Kidney (tissue), 13 donors: ENCODE measurements at regions not wholly inside any gene's neighbourhood (a gene's known extent, or its start where the extent isn't known, plus 50 kb on each side); places are given as distances from the start of the nearest gene placed in this dataset.

Experiments used
- DNase-seq, 5 donors: peaks; one replicate each; pipeline ENCODE4 v3.0.0-alpha.2; 2013 to 2020
- FAIRE-seq: peaks from 2 replicates; lab custom pipeline; 2012; peaks lifted over from hg19 to GRCh38; lab: Jason Lieb, UNC
- H3K27ac ChIP-seq, 2 donors: one replicate each; pipeline ENCODE4 v1.7.0; 2013; ENCODE audit warnings: low read depth in 2 of 2, low read length in 2 of 2, inconsistent platforms in 1 of 2
- H3K27me3 ChIP-seq: one replicate; pipeline ENCODE4 v1.7.1; 2013; ENCODE audit warnings: low read length, inconsistent platforms; ENCODE audit not compliant: control insufficient read depth, insufficient read depth
- H3K36me3 ChIP-seq, 3 donors: one replicate each; pipeline versions ENCODE4 v1.7.0 to v1.7.1; 2013; ENCODE audit warnings: low read length in 3 of 3, control low read depth in 1 of 3, inconsistent platforms in 1 of 3; ENCODE audit not compliant: insufficient read depth in 3 of 3, control insufficient read depth in 2 of 3
- H3K4me1 ChIP-seq, 3 donors: one replicate each; pipeline versions ENCODE4 v1.7.0 to v1.7.1; 2013; ENCODE audit warnings: low read length in 3 of 3, inconsistent platforms in 1 of 3, low read depth in 1 of 3; ENCODE audit not compliant: control insufficient read depth in 2 of 3, insufficient read depth in 2 of 3
- H3K4me3 ChIP-seq, 3 donors: one replicate each; pipeline versions ENCODE4 v1.7.0 to v1.8.1; 2013; ENCODE audit warnings: low read length in 3 of 3, control low read depth in 1 of 3, inconsistent platforms in 1 of 3
- H3K9ac ChIP-seq, 3 donors: one replicate each; pipeline versions ENCODE4 v1.7.0 to v1.7.1; 2013; ENCODE audit warnings: low read length in 3 of 3, control low read depth in 1 of 3, inconsistent platforms in 1 of 3
- H3K9me3 ChIP-seq, 3 donors: one replicate each; pipeline versions ENCODE4 v1.7.0 to v1.7.1; 2013; ENCODE audit warnings: low read length in 3 of 3, control low read depth in 1 of 3, inconsistent platforms in 1 of 3; ENCODE audit not compliant: control insufficient read depth in 2 of 3, insufficient read depth in 1 of 3
- intact Hi-C: fragments of 100-400 bp; cut with DNase I; formaldehyde crosslinking; loops from one replicate; pipeline ENCODE4 v1.11.1; 2022
- TF ChIP-seq, protein P1 (sequence below): IDR thresholded peaks from 3 replicates; pipeline ENCODE4 v1.5.1; 2012; ENCODE audit warnings: mild to moderate bottlenecking, moderate library complexity, borderline replicate concordance; ENCODE audit not compliant: insufficient read depth; ENCODE audit errors: extremely low read depth
- donor health status: control.
- donor health status: control.
- donor health status: control.
- donor health status: control.
- donor health status: control.
- donor health status: DM: yes; HTN: yes; CAD: no.
- donor health status: Normal renal cell carcinoma (clear cell type).

DNA sequence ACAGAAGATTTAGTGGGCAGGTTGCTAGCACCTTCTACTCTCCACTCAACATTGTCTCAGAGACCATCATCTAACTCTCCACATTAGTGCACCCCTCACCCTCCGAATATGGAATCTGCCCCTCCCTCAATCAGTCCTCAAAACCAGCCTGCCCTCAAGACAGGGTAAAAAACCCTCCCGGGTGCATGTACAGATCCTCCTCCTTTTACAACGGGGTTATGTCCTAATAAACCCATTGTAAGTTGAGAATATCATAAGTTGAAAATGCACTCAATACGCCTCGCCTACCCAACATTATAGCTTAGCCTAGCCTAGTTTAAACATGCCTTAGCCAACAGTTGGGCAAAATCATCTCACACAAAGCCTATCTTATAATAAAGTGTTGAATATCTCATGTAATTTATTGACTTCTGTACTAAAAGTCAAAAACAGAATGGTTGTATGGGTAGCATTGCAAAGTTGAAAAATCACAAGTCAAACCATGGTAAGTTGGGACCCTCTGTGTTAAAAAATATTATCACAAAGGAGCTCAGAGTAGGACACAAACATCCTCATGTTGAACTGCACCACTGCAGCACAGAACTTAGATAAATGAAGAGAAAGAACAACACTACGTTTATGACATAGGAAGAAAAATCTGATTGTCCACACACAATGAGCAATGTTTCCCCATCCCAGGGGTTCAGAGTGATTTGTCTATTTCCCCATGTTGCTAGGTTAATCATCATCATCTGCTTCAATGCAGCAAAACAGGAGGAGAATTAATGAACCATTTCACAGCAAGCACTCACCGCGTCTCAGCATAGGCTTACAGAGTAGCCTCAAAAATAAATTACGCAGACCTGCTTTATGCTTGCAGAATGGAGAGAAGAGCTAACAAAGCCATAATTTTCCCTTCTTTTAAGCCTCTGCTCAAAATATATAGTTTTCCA lies 184.1 kb upstream of the ARL4C start:
- Histone ChIP-seq H3K27me3 (no peaks in the 10 kb centered on the region), H3K9ac (no peak overlapping the region), H3K9me3 (no peaks in the 10 kb centered on the region), H3K4me3 (peak overlapping the region in 1 of 3 donors; percentile 2), H3K4me1 (peaks cover 3 to 13% (median 13%) of the 10 kb centered on the region in 3 donors), H3K36me3 (no peaks in the 10 kb centered on the region), H3K27ac (no peak overlapping the region)
- FAIRE-seq (no peak), DNase-seq (peak in 3 of 5 donors; percentile 37 to 73 (median 72))
- intact Hi-C loops, result no loop called here
- TF ChIP-seq, protein P1, sequence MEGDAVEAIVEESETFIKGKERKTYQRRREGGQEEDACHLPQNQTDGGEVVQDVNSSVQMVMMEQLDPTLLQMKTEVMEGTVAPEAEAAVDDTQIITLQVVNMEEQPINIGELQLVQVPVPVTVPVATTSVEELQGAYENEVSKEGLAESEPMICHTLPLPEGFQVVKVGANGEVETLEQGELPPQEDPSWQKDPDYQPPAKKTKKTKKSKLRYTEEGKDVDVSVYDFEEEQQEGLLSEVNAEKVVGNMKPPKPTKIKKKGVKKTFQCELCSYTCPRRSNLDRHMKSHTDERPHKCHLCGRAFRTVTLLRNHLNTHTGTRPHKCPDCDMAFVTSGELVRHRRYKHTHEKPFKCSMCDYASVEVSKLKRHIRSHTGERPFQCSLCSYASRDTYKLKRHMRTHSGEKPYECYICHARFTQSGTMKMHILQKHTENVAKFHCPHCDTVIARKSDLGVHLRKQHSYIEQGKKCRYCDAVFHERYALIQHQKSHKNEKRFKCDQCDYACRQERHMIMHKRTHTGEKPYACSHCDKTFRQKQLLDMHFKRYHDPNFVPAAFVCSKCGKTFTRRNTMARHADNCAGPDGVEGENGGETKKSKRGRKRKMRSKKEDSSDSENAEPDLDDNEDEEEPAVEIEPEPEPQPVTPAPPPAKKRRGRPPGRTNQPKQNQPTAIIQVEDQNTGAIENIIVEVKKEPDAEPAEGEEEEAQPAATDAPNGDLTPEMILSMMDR, result no peak

DNA sequence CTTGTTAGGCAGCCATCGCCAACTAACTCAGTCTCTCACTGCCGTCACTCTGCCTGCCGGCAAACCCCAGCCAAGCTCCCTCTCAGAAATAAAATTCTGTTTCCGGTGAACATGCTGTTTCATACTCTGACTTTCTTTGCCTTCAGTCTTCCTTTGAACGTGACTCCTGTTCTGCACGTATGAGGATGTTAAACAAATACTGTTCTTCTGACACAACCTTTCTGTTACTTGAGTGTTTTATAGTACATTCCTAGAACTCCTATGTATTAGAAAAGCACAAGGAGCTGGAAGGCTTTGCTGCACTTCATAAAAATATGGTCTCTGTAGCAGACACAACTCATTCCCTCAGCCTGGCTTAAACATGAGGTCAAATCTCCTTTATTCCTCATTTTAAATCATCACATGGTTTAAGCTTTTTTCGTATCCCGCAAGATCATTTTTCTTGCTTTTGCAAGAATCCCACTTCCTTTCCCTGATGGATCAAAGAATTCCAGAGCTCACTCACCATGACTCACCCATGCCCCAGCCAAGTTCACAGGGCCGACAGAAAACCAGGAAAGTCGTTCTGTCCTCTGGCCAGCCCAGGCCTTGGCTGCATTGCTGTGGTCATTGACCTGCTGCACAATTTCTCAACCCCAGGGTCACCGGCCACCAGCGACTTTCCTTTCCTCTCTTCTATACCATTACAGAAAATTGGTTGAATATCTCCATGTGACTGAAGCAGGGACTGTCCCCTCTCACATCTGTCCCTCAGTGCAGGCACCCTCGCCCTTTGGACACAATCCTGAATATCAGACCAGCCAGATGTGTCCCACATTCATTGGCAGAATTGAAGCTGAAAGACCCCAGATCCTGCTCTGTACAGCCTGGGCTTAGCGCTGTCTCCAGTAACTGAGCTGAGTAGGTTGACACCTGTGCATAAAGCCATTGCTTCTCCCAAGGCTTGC lies 183.1 kb upstream of the ARL4C start:
- TF ChIP-seq, protein P1, result no peak
- H3K4me1 ChIP-seq, result peaks cover 3 to 13% (median 13%) of the 10 kb centered on the region in 3 donors
- H3K4me3 ChIP-seq, result no peak overlapping the region
- H3K9me3 ChIP-seq, result no peaks in the 10 kb centered on the region
- H3K9ac ChIP-seq, result no peak overlapping the region
- intact Hi-C loops, result no loop called here
- H3K27ac ChIP-seq, result peak overlapping the region in 1 of 2 donors; percentile 23
- no peaks in the 10 kb centered on the region for H3K27me3 ChIP-seq
- peak in 3 of 5 donors; percentile 31 to 87 (median 60) for DNase-seq
- peak; percentile 44 for FAIRE-seq
- no peaks in the 10 kb centered on the region for H3K36me3 ChIP-seq

DNA sequence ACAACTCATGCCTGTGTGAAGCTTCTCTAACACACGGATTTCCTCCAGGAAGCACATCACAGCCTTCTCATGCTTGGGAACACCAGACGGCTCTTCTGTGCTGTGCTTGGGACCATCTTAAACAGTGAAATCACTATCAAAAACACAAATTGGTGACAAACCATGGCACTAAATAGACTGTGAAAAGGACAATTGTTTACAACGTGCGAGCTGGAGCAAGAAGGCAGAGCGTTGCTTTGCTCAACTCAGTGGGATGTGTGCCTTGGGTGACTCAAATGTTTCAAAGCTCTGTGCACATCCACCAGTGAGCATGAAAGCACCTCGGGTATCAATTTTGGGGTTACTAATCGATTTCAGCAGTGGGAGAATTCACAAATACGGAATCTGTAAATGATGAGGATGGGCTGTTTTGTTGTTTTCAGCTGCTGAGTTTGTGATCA lies 182.4 kb upstream of the ARL4C start:
- Histone ChIP-seq H3K9ac (no peak overlapping the region), H3K27ac (peak overlapping the region in 1 of 2 donors; percentile 23), H3K27me3 (no peaks in the 10 kb centered on the region), H3K4me1 (peaks cover 3 to 15% (median 13%) of the 10 kb centered on the region in 3 donors), H3K4me3 (no peak overlapping the region), H3K36me3 (no peaks in the 10 kb centered on the region), H3K9me3 (no peaks in the 10 kb centered on the region)
- DNase-seq (no peak), FAIRE-seq (no peak)
- intact Hi-C loops, result no loop called here
- TF ChIP-seq, protein P1, result no peak
